Peyer's patch (tissue), 4 donors: ENCODE measurements at regions not wholly inside any gene's neighbourhood (a gene's known extent, or its start where the extent isn't known, plus 50 kb on each side); places are given as distances from the start of the nearest gene placed in this dataset.

Source experiments
- DNase-seq, 3 donors: peaks; one replicate each; pipeline ENCODE4 v3.0.0-alpha.2; 2017 to 2019
- H3K27ac ChIP-seq, 4 donors: fragments of 200-600 bp; sonication (generic); one replicate each; pipeline ENCODE4 v1.5.1; 2016 to 2019
- H3K27me3 ChIP-seq, 2 donors: fragments of 200-600 bp; sonication (generic); one replicate each; pipeline ENCODE4 v1.5.1; 2019
- H3K36me3 ChIP-seq, 3 donors: fragments of 200-600 bp; sonication (generic); one replicate each; pipeline ENCODE4 v1.5.1; 2016 to 2019
- H3K4me1 ChIP-seq, 4 donors: fragments of 200-600 bp; sonication (generic); one replicate each; pipeline ENCODE4 v1.5.1; 2016 to 2019
- H3K4me3 ChIP-seq, 4 donors: fragments of 200-600 bp; sonication (generic); 1 replicate in 3 of 4; 2 replicates in 1 of 4; pipeline ENCODE4 v1.5.1; 2016 to 2019; ENCODE audit warnings: mild to moderate bottlenecking in 1 of 4
- H3K9me3 ChIP-seq, 4 donors: fragments of 200-600 bp; sonication (generic); one replicate each; pipeline ENCODE4 v1.5.1; 2016 to 2019; ENCODE audit warnings: mild to moderate bottlenecking in 1 of 4
- CTCF ChIP-seq, 6 experiments: fragments of 450-650 bp in 4 of 6; fragments of 200-600 bp in 2 of 6; sonication (generic) in 1 of 6; IDR thresholded peaks; one replicate each; pipeline ENCODE4 v1.5.1; 2017 to 2019; ENCODE audit warnings: antibody characterized with exemption in 6 of 6, mild to moderate bottlenecking in 3 of 6, moderate library complexity in 1 of 6
- POLR2A ChIP-seq, 2 donors: fragments of 450-650 bp; IDR thresholded peaks; one replicate each; pipeline ENCODE4 v1.5.1; 2017; ENCODE audit warnings: antibody characterized with exemption in 2 of 2, mild to moderate bottlenecking in 2 of 2, moderate library complexity in 2 of 2

DNA sequence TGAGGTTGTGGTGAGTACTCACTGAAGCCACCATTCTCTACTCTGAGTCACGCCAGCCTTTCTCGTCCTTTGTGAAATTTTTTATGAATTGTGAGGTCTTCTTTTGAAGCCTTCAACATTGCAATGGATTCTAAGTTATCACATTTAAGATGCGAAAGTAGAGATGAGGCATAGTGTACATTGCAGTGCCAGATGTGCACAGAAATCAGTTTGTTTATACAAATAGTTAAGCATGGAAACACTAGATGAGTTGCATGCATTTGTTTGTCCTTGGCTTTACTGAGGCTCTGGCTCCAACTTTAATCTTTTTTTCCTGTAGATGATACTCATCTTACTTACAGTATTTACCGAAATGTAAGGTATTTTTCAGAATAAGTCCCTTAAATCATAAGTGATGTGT lies 453.7 kb upstream of the RIOK2 start:
- Histone ChIP-seq H3K4me3 (no peak overlapping the region), H3K27me3 (no peaks in the 10 kb centered on the region), H3K9me3 (no peaks in the 10 kb centered on the region), H3K4me1 (no peaks in the 10 kb centered on the region), H3K36me3 (no peaks in the 10 kb centered on the region), H3K27ac (no peak overlapping the region)
- DNase-seq, result no peak
- no peak for TF ChIP-seq CTCF (IDR thresholded peaks at IDR 0.05)

DNA sequence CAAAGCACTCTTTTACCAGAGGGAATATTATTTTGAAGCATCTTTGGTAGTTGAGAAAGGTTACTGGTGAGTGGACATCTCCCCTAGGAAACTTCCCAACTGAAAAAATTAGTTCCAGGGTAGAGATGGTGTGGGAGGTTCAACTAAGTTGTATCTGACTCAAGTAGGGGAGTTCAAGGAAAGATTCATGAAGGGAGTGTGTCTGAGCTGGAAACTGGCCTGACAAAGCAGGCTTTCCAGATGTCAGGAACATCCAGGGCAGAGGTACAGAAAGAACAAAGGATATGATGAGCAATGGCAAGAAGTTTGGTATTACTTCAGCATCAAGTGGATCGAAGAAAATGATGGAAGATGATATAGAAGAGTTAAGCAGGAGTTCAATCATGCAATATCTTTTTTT lies 458.0 kb upstream of the RIOK2 start:
- no peak overlapping the region for H3K4me3 ChIP-seq
- H3K36me3 ChIP-seq, result no peaks in the 10 kb centered on the region
- no peaks in the 10 kb centered on the region for H3K4me1 ChIP-seq
- TF ChIP-seq POLR2A (IDR thresholded peaks at IDR 0.05), result no peak
- no peak for TF ChIP-seq CTCF (IDR thresholded peaks at IDR 0.05)
- no peak for DNase-seq
- H3K27me3 ChIP-seq, result no peaks in the 10 kb centered on the region
- no peak overlapping the region for H3K27ac ChIP-seq
- no peaks in the 10 kb centered on the region for H3K9me3 ChIP-seq

DNA sequence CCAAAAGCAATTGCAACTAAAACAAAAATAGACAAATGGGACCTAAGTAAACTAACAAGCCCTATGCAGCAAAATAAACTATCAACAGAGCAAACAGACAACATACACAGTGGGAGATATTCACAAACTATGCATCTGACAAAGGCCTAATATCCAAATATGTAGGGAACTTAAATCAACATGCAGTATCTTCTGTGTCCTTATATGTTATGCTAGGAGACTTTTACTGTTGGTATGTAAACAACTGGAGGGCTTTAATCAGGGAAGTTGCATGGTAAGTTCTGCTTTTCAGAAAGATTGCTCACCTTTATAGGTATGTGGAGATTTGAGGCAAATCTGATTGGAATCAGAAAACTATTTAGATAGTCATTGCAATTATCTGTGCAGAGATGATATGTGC lies 461.2 kb upstream of the RIOK2 start:
- no peaks in the 10 kb centered on the region for H3K9me3 ChIP-seq
- no peaks in the 10 kb centered on the region for H3K36me3 ChIP-seq
- no peaks in the 10 kb centered on the region for H3K27me3 ChIP-seq
- no peak for DNase-seq
- no peak overlapping the region for H3K27ac ChIP-seq
- no peak overlapping the region for H3K4me3 ChIP-seq
- TF ChIP-seq POLR2A (IDR thresholded peaks at IDR 0.05) (no peak), CTCF (IDR thresholded peaks at IDR 0.05) (no peak)
- H3K4me1 ChIP-seq, result no peaks in the 10 kb centered on the region

DNA sequence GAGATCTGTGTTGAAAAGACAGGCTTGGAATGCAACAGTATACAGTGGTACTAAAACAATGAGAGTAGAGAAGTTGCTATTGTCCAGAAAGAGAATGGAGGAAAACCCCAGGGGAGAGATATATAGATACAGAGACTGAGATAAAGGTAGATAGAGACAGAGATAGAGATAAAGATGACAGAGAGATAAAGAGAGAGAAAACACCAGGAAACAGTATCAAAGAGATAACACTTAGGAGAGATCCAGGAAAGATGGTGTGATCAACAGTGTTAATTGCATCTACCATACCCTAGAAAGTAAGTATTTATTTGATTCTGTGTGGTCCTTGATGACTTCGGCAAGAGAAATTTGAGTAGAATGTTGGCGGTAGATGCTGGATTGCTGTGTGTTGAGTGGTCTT lies 461.8 kb upstream of the RIOK2 start:
- Histone ChIP-seq H3K27ac (no peak overlapping the region), H3K4me1 (no peaks in the 10 kb centered on the region), H3K9me3 (no peaks in the 10 kb centered on the region), H3K4me3 (no peak overlapping the region), H3K36me3 (no peaks in the 10 kb centered on the region), H3K27me3 (no peaks in the 10 kb centered on the region)
- TF ChIP-seq POLR2A (IDR thresholded peaks at IDR 0.05) (no peak), CTCF (IDR thresholded peaks at IDR 0.05) (no peak)
- DNase-seq, result no peak

DNA sequence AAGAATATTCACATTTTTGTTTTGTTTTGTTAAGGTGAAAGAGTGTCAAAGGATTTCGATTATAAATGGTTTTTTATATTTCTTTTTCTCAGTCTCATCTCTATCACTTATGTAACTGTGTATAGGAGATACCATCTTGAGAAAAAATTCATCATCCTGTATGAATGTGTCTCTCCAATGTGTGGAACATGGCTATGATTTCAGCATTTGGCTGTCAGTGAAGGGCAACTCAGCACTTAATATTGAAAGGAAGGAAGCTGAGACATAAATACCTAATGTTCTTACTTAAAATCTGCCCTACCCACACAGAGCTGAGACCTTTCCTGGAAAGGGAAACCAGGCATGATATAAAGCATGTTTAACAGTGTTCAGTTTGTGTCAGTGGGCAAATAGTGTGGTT lies 474.2 kb upstream of the RIOK2 start:
- no peak for TF ChIP-seq POLR2A (IDR thresholded peaks at IDR 0.05)

DNA sequence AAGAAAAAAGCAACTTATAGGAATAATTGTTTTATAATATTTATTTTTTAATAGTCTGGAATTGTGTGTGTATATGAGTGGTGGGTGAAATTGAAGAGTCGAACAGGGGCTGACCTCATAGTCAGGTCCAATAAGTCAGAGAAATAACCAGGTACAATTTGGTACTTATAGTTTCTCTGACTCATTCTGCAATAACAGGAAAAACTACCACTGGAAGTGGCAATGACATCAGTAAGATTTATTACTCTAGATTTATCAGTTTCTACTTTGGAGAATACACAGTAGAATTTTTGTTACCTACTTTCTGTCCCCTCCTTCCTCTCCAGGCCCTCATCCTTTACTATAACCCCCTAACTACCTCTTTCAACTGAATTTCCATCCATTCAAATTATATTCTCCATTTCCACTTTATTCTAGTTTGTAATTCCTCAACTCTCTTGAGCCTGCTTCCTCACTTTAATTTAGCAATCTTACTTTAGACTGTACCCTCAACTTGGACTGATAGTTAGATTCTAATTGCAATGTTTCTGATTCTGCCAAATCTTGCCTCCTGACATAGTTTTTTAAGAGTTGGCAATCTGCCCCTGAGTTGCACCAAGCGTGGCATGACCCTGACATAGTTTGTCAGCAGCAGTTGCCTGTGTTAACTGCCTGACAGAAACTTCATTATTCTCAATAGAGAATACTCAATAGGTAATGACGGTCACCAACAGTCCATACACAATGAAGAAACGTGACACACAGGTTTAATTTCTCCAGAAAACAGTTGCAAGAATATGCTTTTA lies 475.3 kb upstream of the RIOK2 start:
- no peaks in the 10 kb centered on the region for H3K36me3 ChIP-seq
- no peaks in the 10 kb centered on the region for H3K27me3 ChIP-seq
- no peak overlapping the region for H3K4me3 ChIP-seq
- H3K9me3 ChIP-seq, result no peaks in the 10 kb centered on the region
- H3K4me1 ChIP-seq, result no peaks in the 10 kb centered on the region
- H3K27ac ChIP-seq, result no peak overlapping the region
- TF ChIP-seq POLR2A (IDR thresholded peaks at IDR 0.05), result no peak
- TF ChIP-seq CTCF (IDR thresholded peaks at IDR 0.05), result no peak
- DNase-seq, result no peak

More for the DNA sequence above, 474.2 kb upstream of the RIOK2 start:
- H3K27ac ChIP-seq, result no peak overlapping the region
- H3K4me1 ChIP-seq, result no peaks in the 10 kb centered on the region
- no peaks in the 10 kb centered on the region for H3K9me3 ChIP-seq
- H3K27me3 ChIP-seq, result no peaks in the 10 kb centered on the region
- no peak overlapping the region for H3K4me3 ChIP-seq
- DNase-seq, result no peak
- H3K36me3 ChIP-seq, result no peaks in the 10 kb centered on the region
